ENCODE measurements at regions not wholly inside any gene's neighbourhood (a gene's known extent, or its start where the extent isn't known, plus 50 kb on each side); places are given as distances from the start of the nearest gene placed in this dataset.

DNA sequence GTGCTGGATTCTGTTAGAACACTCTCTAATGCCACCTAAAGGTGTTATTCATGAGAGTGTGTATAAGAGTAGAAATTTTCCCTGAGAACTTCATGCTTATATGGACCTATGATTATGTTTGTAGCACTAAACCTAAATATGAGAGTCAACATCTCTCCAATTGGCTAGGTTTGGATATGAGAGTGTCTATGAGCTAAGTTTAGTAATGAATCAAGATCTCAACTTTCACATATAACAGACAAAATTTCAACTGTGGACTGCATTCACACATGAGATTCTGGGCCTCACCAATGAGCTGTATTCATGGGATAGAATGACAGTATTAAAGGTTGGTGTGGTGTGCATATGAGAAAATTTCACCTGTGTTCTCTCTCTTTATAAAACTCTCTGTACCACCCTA lies 242.6 kb downstream of the RPS4Y2 start:
- Histone ChIP-seq H3K4me3 (no peak overlapping the region), H3K27me3 (no peaks in the 10 kb centered on the region), H3K4me1 (no peaks in the 10 kb centered on the region), H3K27ac (no peak overlapping the region), H3K9me3 (no peaks in the 10 kb centered on the region), H3K36me3 (no peaks in the 10 kb centered on the region)
- in situ Hi-C loops (cut with MboI; ENCODE audit: low pct_ligation_motif_present in 1 of 4, low pct_unique_long_range_greater_than_20kb in 1 of 4, low sequenced_read_pairs in 3 of 4) (no loop called here), intact Hi-C loops (cut with DNase I; ENCODE audit: low total_unique reads) (no loop called here)
- DNase-seq, result no peak
- TF ChIP-seq, protein P1, sequence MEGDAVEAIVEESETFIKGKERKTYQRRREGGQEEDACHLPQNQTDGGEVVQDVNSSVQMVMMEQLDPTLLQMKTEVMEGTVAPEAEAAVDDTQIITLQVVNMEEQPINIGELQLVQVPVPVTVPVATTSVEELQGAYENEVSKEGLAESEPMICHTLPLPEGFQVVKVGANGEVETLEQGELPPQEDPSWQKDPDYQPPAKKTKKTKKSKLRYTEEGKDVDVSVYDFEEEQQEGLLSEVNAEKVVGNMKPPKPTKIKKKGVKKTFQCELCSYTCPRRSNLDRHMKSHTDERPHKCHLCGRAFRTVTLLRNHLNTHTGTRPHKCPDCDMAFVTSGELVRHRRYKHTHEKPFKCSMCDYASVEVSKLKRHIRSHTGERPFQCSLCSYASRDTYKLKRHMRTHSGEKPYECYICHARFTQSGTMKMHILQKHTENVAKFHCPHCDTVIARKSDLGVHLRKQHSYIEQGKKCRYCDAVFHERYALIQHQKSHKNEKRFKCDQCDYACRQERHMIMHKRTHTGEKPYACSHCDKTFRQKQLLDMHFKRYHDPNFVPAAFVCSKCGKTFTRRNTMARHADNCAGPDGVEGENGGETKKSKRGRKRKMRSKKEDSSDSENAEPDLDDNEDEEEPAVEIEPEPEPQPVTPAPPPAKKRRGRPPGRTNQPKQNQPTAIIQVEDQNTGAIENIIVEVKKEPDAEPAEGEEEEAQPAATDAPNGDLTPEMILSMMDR (IDR thresholded peaks at IDR 0.05), result no peak
- TF ChIP-seq POLR2AphosphoS5 (IDR thresholded peaks at IDR 0.05), result no peak
- no peak for TF ChIP-seq POLR2A (IDR thresholded peaks at IDR 0.05)
- TF ChIP-seq EP300 (IDR thresholded peaks at IDR 0.05; ENCODE audit: low read depth), result no peak

DNA sequence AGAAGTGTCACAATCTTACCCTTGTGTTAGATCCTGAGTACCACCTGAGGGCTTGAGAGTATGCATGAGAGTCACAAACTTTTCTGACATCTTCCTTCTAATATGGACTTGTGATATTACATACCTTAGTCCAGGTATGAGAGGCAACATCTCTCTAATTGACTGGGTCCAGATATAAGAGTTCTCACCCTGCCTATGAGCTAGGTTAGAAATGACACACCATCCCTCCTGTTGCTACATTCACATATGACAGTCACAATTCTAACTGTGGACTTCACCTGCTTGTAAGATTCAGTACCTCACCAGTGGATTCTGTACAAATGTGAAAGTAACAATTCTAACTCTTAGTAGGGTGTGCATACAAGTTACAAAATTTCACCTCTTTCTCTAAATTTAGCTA lies 245.2 kb downstream of the RPS4Y2 start:
- Histone ChIP-seq H3K9me3 (no peaks in the 10 kb centered on the region), H3K4me1 (no peaks in the 10 kb centered on the region)
- TF ChIP-seq POLR2AphosphoS5 (IDR thresholded peaks at IDR 0.05) (no peak), EP300 (IDR thresholded peaks at IDR 0.05; ENCODE audit: low read depth) (no peak), POLR2A (IDR thresholded peaks at IDR 0.05) (no peak)
- TF ChIP-seq, protein P1 (IDR thresholded peaks at IDR 0.05), result no peak

DNA sequence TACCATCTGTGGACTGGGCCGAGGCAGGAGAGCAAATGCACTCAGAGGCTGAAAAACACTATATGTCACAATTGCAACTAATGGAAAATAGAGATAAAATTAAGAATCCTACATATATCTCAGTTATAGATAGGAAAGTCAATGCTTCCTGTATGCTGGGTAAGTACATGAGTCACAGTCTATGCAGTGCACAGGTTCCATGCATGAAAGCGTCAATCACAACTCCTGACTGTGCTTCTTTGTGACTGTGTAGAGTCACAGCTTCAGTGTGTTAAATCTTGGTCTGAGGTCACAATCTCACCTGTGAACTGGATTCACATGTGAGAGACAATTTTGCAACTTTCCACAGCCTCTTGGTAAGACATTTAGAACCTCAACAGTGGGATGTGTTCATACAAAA lies 247.2 kb downstream of the RPS4Y2 start:
- H3K27ac ChIP-seq, result no peak overlapping the region
- no peaks in the 10 kb centered on the region for H3K27me3 ChIP-seq
- no peak for DNase-seq
- no peaks in the 10 kb centered on the region for H3K9me3 ChIP-seq
- H3K4me1 ChIP-seq, result no peaks in the 10 kb centered on the region
- no peak overlapping the region for H3K4me3 ChIP-seq
- in situ Hi-C loops (cut with MboI; ENCODE audit: low pct_ligation_motif_present in 1 of 4, low pct_unique_long_range_greater_than_20kb in 1 of 4, low sequenced_read_pairs in 3 of 4), result no loop called here
- intact Hi-C loops (cut with DNase I; ENCODE audit: low total_unique reads), result no loop called here
- 83% methylated on average over 1 of the region's 2 CpGs; no CpG with 5 or more reads in 1 of the 2 donors for WGBS, 2 donors (ENCODE audit: low coverage in 1 of 2)
- no peaks in the 10 kb centered on the region for H3K36me3 ChIP-seq
- TF ChIP-seq POLR2AphosphoS5 (IDR thresholded peaks at IDR 0.05) (no peak), EP300 (IDR thresholded peaks at IDR 0.05; ENCODE audit: low read depth) (no peak), POLR2A (IDR thresholded peaks at IDR 0.05) (no peak)
- TF ChIP-seq, protein P1 (IDR thresholded peaks at IDR 0.05), result no peak

More for the DNA sequence above, 245.2 kb downstream of the RPS4Y2 start:
- in situ Hi-C loops (cut with MboI; ENCODE audit: low pct_ligation_motif_present in 1 of 4, low pct_unique_long_range_greater_than_20kb in 1 of 4, low sequenced_read_pairs in 3 of 4) (no loop called here), intact Hi-C loops (cut with DNase I; ENCODE audit: low total_unique reads) (no loop called here)
- no peaks in the 10 kb centered on the region for H3K36me3 ChIP-seq
- H3K27ac ChIP-seq, result no peak overlapping the region
- no peak for DNase-seq
- H3K27me3 ChIP-seq, result no peaks in the 10 kb centered on the region
- H3K4me3 ChIP-seq, result no peak overlapping the region

DNA sequence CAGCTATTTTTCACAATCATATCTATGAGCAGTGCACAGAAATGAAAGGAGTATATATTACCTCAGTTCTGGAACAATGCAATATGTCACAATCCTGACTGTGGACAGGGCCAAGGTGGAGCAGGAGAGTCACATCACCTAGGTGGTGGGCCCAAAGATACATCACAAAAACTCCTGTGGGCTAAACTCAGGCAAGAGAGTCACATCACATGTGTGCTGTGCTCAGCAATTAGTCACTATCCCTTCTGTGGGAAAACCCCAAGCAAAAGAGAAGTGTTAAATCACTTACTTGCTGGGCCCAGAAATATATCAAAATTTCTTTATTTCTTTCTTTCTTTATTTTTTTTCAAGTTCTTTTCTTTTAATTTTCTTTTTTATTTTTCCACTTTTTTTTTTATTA lies 249.6 kb downstream of the RPS4Y2 start:
- Histone ChIP-seq H3K27me3 (no peaks in the 10 kb centered on the region), H3K36me3 (no peaks in the 10 kb centered on the region), H3K9me3 (no peaks in the 10 kb centered on the region), H3K27ac (no peak overlapping the region), H3K4me1 (no peaks in the 10 kb centered on the region), H3K4me3 (no peak overlapping the region)
- in situ Hi-C loops (cut with MboI; ENCODE audit: low pct_ligation_motif_present in 1 of 4, low pct_unique_long_range_greater_than_20kb in 1 of 4, low sequenced_read_pairs in 3 of 4), result no loop called here
- DNase-seq, result no peak
- TF ChIP-seq EP300 (IDR thresholded peaks at IDR 0.05; ENCODE audit: low read depth) (no peak), POLR2AphosphoS5 (IDR thresholded peaks at IDR 0.05) (no peak), POLR2A (IDR thresholded peaks at IDR 0.05) (no peak)
- TF ChIP-seq, protein P1 (IDR thresholded peaks at IDR 0.05), result no peak
- intact Hi-C loops (cut with DNase I; ENCODE audit: low total_unique reads), result no loop called here
